Activated CD4-positive, CD25-positive, alpha-beta regulatory T cell (primary cell): ENCODE measurements at regions not wholly inside any gene's neighbourhood (a gene's known extent, or its start where the extent isn't known, plus 50 kb on each side); places are given as distances from the start of the nearest gene placed in this dataset.

Source experiments
- DNase-seq, 4 experiments: peaks; one replicate each; lab custom pipeline; 2025; lab: John Stamatoyannopoulos, UW

- DNase-seq: no peak
Measured at GRCh38 chr13:50319635-50320255, 304.5 kb downstream of the KCNRG start.

- no peak for DNase-seq
Measured at GRCh38 chr13:50320271-50320862, 305.1 kb downstream of the KCNRG start.

GRCh38 chr13:50322006-50322405 lies 306.8 kb downstream of the KCNRG start:
- DNase-seq: no peak

- no peak for DNase-seq
Measured at GRCh38 chr13:50323440-50324065, 308.3 kb downstream of the KCNRG start.

- no peak for DNase-seq
Measured at GRCh38 chr13:50326271-50326670, 311.0 kb downstream of the KCNRG start.

DNA sequence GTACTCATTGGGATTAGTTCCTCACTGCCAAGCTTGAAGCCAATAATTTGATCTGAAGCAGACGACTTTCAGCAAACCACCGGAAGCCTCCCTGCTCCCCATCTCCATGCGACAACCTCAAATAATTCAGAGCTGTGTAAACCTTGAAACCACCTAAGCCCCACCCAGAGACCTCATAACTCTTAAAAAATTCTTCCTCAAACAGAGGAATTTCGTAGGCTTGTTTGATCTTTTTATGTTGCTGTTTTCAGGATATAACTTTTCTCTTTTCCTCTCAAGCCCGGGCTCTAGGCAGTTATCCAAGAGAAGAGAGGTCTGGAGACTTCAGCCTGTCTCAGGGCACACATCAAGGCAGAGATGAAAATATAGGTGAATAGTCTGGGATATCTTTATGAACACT lies 311.6 kb downstream of the KCNRG start:
- no peak for DNase-seq

- no peak for DNase-seq
Measured at GRCh38 chr13:50334115-50334778, 319.0 kb downstream of the KCNRG start.

- no peak for DNase-seq
Measured at GRCh38 chr13:50334944-50335343, 319.7 kb downstream of the KCNRG start.

DNA sequence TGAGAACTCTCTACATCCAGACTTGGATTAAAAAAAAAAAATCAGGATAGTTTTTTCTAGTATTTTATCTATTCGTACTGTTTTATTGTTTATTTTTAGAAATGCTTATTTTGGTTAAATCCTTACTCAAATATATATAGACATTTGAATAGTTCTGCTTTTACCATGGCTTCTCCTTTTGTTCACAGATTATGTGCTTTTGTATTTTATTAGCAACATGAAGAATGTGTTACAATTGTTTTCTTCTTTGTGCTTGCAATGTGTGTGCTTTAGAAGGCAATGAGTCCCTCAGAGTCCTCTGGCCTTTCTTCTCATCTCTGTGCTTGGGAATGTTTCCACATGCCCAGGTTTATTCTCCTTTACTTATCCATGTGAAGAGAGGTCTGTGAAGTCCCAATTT lies 324.0 kb downstream of the KCNRG start:
- DNase-seq: no peak

DNA sequence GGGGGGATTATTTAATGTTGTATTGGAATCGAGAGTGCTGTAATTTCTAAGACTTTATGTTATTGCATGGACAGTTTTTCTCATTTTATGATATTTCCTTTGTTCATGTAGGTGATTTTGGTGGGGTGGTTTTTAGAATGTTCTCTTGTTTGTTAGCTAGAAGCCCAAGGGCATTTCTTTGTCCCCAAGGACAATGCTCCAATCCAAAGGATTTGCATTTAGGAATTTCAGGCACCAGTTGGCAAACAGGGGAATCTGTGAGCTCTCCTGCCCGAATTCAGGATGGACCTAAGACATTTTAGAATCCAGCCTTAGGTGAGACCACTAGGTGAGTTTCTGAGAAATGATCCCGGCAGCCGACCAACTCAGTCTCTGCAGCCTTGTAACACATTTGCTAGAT lies 324.9 kb downstream of the KCNRG start:
- DNase-seq: no peak

DNA sequence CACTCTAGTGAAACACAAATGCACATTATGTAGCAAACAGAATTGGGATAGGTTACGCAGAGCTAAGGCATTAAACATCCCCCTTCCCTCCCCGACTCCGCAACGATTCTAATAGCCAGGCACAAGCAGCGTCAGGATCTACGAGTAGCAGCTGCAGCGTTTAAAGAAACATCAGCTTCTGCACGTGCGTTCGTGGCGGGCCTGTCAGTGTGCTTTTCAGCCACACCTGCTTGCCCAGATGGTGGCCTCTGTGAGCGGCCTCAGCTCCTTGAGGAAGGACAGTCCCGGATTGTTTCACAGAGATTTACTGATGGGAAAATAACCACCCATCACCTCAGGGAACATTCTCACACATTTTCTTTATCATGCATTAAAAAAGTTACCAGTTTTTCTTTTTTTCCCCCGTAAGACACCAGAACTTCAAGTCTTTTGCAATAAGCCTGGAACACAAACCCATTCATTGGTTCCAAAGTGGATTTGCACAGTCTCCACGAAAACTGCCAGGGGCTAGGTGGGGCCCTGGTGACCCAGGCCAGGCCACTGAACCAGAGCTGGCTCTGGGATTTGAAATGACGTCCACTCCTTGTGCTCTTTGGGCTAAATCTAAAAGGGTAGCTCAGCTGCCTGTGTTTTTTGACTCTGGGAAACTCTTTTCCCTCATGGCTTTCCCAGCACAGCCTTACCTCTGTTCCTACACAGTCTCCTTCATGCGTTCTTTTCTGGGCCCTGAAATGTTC lies 325.5 kb downstream of the KCNRG start:
- no peak for DNase-seq

DNA sequence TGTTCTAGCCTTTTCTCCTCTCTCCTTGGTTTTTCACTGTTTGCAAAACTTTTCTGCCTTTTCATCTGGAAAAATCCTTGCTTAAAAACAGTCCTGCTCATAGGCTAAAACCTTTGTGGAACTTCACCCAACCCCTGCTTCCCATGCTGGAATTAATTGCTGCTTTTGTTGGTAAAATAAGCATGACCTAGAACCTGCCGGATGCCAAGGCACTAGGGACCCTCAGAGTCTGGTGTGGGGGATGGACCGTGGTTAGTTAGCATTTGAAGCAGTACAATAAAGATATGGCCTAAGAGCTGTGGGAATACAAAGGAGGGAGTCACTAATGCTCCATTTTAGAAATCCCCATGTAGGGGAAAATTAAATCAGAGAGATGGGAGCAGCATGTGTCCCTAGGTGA lies 326.3 kb downstream of the KCNRG start:
- DNase-seq: no peak

- DNase-seq: no peak
Measured at GRCh38 chr13:50344717-50345116, 329.5 kb downstream of the KCNRG start.

GRCh38 chr13:50345804-50346203 lies 330.6 kb downstream of the KCNRG start:
- DNase-seq: no peak

GRCh38 chr13:50348371-50348770 lies 333.1 kb downstream of the KCNRG start:
- no peak for DNase-seq

DNA sequence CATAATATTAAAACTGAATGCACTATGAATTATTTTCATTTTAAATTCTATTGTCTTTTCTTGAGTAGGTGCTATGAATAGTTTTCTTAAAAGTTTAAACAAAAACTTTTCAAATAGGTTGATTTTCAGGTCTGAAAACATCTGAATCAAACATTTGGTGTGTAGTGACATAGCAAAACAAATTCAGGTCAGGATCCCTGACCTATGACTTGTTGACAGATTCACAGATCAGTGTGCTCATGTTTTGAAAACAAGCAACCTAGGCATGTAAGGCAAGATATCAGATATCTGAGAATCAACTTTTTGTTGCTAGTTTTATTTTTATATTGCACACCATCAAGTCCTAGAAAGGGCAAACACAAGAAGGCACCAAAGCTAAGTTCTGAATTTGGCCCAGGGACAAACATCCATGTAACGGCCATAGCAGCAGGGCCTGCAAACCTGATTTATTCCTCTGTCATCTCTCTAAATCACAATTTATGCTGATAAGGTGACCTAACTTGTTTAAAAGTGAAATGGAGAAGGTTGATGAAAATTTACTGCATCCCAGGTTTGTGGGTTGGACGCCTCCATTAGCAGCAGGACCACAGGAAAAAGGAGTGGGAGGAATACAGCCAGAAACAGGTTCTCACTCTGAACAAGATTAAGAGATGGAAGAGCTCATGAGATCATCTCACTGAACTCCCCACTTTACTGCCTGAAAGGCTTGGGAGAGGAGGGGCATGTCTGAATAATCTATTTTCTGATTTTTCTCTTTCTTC lies 337.7 kb downstream of the KCNRG start:
- DNase-seq: no peak

DNA sequence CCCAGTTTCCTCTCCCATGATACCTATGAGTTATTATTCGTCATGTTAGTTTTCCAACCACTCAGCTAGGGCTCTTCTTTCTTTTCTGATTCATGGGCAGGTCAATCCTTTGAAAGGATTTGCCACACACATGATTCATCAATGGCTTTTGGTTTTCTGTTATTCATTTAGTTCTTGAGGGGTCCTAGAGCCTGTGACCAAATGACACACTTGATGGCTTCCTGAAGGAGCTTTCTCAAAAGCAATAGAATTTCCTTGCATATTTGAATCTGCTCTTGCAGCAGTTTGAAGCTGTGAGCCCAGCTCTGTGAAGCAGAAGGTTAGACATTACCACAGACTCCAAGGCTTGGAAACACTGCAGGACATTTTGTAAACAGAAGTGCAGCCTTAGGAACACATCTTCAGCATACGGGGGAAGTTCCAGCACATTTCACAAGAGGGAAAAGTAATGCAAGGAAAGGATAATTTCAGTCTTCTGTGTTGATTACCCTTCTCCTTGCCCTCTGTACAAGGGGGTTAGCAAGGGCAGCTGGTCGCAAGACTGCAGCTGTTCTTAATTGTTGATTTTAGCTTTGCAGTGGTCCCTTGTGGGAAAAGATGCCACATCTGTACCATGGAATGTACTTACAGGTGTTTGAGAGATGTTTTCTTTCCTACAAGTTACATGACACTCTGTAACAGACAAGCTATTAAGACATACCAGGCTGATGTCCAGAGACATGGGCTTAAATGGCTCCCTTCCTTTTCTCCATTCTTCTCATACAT lies 338.6 kb downstream of the KCNRG start:
- DNase-seq: no peak

DNA sequence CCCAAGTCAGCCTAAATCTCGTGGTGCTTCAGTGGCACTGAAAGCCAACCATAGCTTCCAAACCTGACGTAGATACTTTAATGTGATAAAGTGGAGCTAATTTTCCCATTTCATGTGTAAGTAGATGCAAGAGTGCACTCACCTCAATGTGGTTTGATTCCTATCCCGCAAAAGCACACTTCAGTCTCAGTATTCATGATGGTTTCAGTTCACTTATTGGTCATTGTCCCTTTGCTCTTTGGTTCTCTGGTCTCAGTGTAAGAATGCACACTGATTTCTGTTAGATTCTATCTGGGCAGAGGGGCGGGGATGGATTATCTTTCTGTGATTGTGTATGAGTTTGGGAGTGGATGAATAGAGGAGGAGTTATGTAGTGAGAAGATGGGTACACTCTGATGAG lies 340.6 kb downstream of the KCNRG start:
- no peak for DNase-seq

- no peak for DNase-seq
Measured at GRCh38 chr13:50357136-50357535, 341.9 kb downstream of the KCNRG start.

- no peak for DNase-seq
Measured at GRCh38 chr13:50357586-50358118, 342.4 kb downstream of the KCNRG start.
